ENCODE measurements at regions not wholly inside any gene's neighbourhood (a gene's known extent, or its start where the extent isn't known, plus 50 kb on each side); places are given as distances from the start of the nearest gene placed in this dataset.
A peak's percentile ranks its signal among the peaks of the same experiment; 100 is the strongest.
"Not testable (repeated sequence)": the region's sequence is repeated elsewhere in the genome, so short reads cannot be mapped to it uniquely, and the experiment has no call there.

DNA sequence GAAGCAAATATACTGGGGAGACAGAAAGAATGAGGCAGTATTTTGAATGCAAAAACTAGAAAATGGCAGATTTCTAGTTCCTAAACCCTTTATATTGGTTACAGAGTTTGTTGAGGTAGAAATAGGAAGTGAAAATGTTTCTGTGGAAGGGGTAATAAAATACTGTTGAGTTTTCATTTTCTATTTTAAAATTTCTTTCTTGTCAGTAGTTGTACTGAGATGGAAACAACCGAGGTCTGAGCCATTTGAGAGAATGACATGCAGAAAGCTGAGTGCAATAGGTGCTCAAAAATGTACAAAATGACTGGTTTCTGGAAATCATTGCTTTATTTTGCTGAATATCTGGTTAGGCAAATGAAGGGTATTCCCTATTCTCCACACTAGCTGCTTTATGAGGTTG is 361.4 kb downstream of the CHL1 start:
- Histone ChIP-seq H3K4me1 (no peaks in the 10 kb centered on the region), H3K36me3 (no peaks in the 10 kb centered on the region), H3K4me3 (no peak overlapping the region), H3K9me3 (replicated peaks) (no peaks in the 10 kb centered on the region), H3K27me3 (no peaks in the 10 kb centered on the region), H3K27ac (no peak overlapping the region)
- no peak for DNase-seq

DNA sequence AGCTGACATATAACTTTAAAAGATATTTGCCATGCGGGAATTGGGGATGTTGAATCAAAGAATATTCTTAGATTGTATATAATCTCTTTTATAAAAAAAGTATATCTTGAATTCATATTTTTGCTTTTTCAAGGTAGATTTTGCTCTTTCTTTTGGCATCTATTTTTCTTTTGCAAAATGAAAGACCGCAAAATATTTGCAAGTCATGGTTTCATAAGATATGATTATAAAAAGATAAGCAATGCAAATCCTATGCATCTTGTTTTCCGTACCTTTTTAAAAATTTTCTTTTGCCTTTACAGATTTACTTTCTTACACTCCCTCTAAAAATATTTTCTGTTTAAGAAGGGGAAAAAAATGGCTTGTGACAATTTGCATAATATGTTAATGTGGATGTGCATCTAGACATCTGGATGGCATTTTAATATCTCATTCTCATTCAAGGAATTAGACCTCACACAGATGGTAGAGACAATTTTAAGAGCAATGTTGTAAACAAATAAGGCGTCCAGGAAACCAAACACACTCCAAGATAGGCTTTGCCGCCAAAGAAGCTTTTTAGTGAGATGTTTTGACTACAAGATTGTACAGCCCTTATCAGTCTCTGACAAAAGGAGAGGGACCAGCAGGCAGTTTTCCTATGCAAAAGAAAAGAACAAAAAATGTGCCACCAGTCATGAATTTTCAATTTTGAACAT is 371.1 kb downstream of the CHL1 start:
- Histone ChIP-seq H3K27me3 (no peaks in the 10 kb centered on the region), H3K4me3 (no peak overlapping the region), H3K36me3 (no peaks in the 10 kb centered on the region), H3K27ac (no peak overlapping the region), H3K4me1 (no peaks in the 10 kb centered on the region), H3K9me3 (replicated peaks) (no peaks in the 10 kb centered on the region)
- no peak for DNase-seq

DNA sequence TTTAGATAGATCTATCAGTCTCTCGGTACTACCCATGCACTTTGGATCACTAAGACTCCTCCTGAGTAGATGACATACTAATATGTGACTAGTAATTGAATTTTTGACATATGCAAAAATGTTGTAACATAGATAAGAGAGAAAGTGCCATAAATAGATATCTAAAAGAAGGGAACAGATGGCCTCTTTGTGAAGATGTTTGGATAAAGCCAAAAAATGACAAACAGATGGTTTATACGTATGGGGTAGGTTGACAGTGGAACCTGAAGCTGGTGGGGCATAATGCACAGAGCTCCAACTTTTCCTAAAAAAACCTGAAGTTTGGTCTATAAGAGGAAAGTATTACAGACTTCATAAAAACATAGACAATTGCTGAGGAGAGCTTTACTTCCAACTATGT is 383.0 kb downstream of the CHL1 start:
- not testable (repeated sequence) for H3K4me3 ChIP-seq; H3K4me1 ChIP-seq; H3K36me3 ChIP-seq; H3K27ac ChIP-seq; H3K27me3 ChIP-seq; DNase-seq; H3K9me3 ChIP-seq (replicated peaks)

DNA sequence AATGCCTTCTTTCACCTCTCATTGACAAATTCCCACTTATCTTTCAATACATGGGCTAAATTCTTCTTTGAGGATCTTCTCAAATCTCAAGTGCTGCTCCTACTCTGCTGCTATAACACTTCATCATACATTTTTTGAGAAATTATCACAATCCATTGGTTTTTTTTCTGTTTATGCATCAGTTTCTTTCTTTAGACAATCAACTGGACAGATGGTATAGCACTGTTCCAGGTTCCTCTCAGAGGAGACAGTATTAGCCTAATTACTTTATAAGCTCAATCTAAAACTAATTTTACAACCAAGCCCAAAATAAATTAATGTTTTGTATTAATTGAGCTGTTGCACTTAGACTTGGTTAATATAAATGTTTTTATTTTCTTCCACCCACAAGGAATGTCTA is 392.5 kb downstream of the CHL1 start:
- H3K4me1 ChIP-seq; H3K4me3 ChIP-seq; H3K36me3 ChIP-seq; H3K9me3 ChIP-seq (replicated peaks); DNase-seq; H3K27me3 ChIP-seq; H3K27ac ChIP-seq: not testable (repeated sequence)

DNA sequence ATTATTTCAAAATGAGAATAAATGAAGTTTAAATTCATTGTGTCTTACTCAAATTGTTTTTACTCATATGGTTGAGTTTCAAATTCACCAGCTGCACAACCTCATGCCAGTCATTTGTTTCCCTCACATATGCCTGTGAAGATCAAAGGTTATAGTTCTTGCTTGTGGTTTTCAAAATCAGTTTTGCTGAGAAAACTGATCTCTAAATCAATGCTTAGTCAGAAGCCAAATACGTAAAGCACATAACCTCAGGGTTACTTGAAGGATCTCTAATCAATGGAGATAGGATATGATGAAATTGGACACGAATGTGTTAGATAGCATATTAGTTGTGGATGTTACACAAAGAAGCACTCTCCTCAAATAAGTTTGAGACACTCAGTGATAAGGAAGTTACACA is 400.7 kb downstream of the CHL1 start:
- H3K27me3 ChIP-seq; H3K36me3 ChIP-seq; H3K4me3 ChIP-seq; DNase-seq; H3K4me1 ChIP-seq; H3K27ac ChIP-seq; H3K9me3 ChIP-seq (replicated peaks): not testable (repeated sequence)

DNA sequence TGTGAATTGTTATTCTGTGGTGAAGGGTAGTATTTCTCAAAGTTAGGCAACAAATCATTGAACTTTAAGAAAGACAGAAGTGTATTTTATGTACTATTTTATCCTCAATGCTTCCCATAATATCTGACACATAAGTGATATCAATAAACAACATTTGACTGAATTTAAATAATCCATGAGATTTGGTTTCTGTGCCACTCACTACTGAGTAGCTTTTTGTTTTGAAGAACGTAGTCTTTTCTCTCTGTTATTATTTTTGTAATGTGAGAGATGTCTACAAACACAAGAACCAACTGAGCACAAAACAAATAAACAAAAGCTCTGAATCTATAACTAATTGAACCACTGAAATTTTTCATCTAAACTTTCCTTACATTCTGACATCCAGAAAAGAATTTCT is 401.2 kb downstream of the CHL1 start:
- not testable (repeated sequence) for H3K9me3 ChIP-seq (replicated peaks); H3K36me3 ChIP-seq; H3K27ac ChIP-seq; DNase-seq; H3K27me3 ChIP-seq; H3K4me1 ChIP-seq; H3K4me3 ChIP-seq

DNA sequence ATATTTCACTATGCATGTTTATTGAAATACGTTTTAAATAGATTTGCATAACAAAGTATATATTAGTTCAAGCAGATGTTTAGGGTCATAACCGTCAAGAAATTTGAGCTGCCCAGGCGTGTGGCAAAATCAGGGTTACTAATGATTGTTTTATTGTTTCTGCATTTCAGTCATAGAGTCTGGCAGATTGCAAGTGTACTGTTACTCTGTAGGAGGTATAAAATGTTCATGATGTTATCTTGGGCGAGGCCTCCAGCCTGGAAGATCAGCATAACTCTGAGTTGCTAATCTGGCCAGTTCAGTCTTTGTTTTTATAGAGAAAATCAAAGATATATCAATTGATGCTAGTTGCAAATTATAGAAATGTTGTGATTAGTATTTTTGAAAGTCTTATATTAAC is 410.9 kb downstream of the CHL1 start:
- not testable (repeated sequence) for H3K36me3 ChIP-seq; H3K4me3 ChIP-seq; DNase-seq; H3K27me3 ChIP-seq; H3K4me1 ChIP-seq; H3K27ac ChIP-seq; H3K9me3 ChIP-seq (replicated peaks)

DNA sequence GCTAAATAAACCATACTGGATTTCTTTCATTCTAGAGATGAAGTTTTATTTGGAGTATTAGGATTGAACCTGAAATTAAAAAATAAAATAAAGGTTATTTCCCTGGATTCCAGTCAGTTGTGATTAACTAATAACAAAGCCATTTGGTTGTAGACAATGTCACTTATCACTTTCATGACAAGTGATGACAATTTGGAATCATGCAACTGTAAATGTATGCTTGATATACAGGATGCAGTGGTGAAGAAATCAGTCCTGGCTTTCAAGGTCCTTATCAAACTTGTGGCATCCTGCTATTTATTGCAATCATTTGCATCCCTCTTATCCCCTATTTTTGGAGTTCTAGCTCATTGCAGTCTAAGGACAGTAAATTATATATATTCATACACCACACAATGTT is 425.2 kb downstream of the CHL1 start:
- H3K9me3 ChIP-seq (replicated peaks), result no peaks in the 10 kb centered on the region
- no peaks in the 10 kb centered on the region for H3K36me3 ChIP-seq
- no peak for DNase-seq
- no peak overlapping the region for H3K27ac ChIP-seq
- H3K4me1 ChIP-seq, result no peaks in the 10 kb centered on the region
- H3K4me3 ChIP-seq, result no peak overlapping the region
- H3K27me3 ChIP-seq, result no peaks in the 10 kb centered on the region

DNA sequence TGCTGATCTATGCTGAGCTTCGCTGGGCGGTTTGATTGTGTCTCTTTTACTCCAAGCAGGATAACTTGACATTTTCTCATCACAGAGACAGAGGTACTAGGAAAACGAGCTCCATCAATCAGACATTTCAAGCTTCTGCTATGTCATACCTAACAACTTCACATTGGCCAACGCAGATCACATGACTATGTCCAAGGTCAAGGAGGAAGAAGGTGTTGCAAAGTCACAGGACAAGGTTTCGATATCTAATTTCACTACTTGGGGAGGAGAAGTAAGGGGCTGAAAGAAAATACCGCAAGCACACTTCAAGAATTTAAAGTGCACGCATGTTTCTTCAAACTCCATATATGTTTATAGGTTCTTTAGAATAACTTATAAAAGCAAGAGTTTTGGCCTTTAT is 425.8 kb downstream of the CHL1 start:
- Histone ChIP-seq H3K4me3 (no peak overlapping the region), H3K36me3 (no peaks in the 10 kb centered on the region), H3K9me3 (replicated peaks) (no peaks in the 10 kb centered on the region), H3K4me1 (no peaks in the 10 kb centered on the region), H3K27me3 (no peaks in the 10 kb centered on the region), H3K27ac (no peak overlapping the region)
- no peak for DNase-seq

DNA sequence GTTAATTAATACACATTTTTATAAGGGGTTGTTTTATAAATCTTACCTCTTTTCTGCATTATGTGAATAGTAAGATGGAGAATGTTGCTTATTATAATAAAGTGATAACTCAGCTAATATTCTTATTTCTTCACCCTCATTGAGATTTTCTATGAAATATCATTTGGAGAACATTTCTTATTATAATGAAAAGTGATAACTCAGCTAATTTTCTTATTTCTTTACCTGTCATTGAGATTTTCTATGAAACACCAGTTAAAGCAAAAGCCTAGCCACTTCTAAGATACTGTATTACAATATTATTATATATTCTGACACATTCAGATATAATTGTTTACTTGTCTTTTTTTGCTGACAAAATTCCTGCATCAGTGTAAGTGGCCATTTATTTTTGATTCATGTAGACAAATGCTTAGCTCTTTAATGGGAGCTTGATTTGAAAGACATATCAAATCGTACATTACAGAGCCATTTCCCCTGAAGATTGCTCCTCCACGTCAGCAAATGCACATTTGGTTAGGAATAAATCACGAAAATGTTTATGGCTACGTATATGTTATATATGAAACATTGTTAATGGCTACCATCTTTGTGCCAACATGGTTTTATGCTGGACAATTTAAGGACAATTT is 427.5 kb downstream of the CHL1 start:
- H3K4me1 ChIP-seq, result no peaks in the 10 kb centered on the region
- no peak overlapping the region for H3K4me3 ChIP-seq

DNA sequence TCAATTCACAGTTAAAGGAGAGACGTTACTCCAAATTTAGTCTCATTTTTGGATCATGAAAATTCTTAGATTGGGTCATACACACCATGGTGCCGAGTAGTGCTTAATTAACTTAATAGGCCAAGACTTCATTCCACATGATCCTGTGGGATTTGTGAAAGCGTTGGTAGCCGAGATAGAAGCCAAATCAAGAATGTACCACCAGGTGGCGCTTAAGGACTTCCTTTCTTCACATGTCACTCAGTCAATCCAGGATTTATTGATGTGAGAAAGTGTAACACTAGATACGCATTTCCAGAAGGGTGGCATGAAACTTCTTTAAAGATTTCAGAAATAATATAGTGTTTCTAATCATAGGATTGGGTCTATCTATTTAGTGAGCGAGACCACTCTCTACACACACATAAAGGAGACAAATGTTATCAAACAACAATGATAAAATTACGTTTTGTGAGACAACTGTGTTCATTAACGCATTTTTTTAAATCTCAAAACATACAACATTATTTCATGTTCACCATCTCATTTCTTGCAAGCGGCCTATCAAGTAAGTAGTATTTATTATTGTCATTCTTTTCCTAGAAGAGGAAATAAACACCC is 436.1 kb downstream of the CHL1 start:
- Histone ChIP-seq H3K4me1 (no peaks in the 10 kb centered on the region), H3K9me3 (replicated peaks) (no peaks in the 10 kb centered on the region), H3K4me3 (no peak overlapping the region), H3K36me3 (no peaks in the 10 kb centered on the region), H3K27ac (no peak overlapping the region), H3K27me3 (no peaks in the 10 kb centered on the region)
- DNase-seq, result peak; percentile 39 to 75

More for the DNA sequence above, 427.5 kb downstream of the CHL1 start:
- Histone ChIP-seq H3K27me3 (no peaks in the 10 kb centered on the region), H3K36me3 (no peaks in the 10 kb centered on the region), H3K27ac (no peak overlapping the region), H3K9me3 (replicated peaks) (no peaks in the 10 kb centered on the region)
- DNase-seq, result no peak

DNA sequence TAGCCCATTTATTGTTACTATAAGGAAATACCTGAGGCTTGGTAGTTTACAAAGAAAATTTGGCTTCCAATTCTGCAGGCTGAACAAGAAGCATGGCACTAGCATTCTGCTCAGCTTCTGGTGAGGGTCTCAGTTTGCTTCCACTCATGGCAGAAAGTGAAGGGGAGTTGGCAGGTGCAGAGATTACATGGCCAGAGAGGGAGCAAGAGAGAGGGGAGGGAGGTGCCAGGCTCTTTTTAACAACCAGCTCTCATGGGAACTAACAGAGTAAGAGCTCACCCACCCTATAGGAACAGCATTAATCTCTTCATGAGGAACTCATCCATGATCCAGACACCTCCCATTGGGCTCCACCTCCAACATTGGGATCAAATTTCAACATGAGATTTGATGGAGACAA is 437.9 kb downstream of the CHL1 start:
- H3K4me1 ChIP-seq, result no peaks in the 10 kb centered on the region
- H3K27ac ChIP-seq, result no peak overlapping the region

DNA sequence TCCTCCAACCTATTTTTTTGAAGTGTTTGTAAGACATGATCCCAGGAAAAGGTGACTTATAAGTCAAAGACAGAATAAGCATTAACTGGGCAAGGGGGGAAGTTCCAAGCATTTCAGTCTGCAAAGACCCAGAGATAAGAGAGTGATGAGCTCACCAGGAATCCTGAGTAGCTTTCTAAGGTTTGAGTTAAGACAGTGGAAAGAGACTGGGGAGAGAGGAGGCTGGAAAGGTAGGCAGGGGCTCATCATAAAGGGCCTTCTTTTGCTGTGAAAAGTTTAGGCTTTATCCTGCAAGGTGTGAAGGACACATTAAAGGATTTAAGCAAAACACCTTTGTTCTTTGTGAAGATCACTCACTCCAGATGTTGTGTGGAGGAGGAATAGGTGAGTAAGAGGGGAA is 438.8 kb downstream of the CHL1 start:
- H3K4me1 ChIP-seq, result no peaks in the 10 kb centered on the region
- H3K4me3 ChIP-seq, result no peak overlapping the region
- no peaks in the 10 kb centered on the region for H3K9me3 ChIP-seq (replicated peaks)
- H3K27ac ChIP-seq, result no peak overlapping the region
- no peaks in the 10 kb centered on the region for H3K27me3 ChIP-seq
- no peak for DNase-seq
- no peaks in the 10 kb centered on the region for H3K36me3 ChIP-seq

More for the DNA sequence above, 437.9 kb downstream of the CHL1 start:
- no peaks in the 10 kb centered on the region for H3K9me3 ChIP-seq (replicated peaks)
- H3K27me3 ChIP-seq, result no peaks in the 10 kb centered on the region
- DNase-seq, result no peak
- no peak overlapping the region for H3K4me3 ChIP-seq
- H3K36me3 ChIP-seq, result no peaks in the 10 kb centered on the region

DNA sequence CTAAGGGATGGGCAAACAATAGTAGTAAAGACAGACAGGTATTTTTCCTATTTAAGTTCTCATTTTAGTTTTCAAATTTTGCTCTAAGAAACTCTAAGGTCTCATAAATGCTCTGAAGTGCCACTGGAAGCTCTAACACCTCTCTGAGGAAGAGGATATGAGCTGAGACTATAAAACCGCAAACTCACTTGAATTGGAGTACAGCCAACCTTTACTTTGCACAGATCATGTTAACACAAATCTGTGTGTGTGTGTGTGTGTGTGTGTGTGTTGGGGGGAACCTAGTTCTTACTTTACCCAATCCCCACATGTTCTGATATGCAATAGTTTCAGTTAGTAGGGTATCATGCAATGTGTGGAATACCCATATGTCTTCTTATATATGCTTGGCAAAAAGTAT is 446.8 kb downstream of the CHL1 start:
- DNase-seq, result no peak

DNA sequence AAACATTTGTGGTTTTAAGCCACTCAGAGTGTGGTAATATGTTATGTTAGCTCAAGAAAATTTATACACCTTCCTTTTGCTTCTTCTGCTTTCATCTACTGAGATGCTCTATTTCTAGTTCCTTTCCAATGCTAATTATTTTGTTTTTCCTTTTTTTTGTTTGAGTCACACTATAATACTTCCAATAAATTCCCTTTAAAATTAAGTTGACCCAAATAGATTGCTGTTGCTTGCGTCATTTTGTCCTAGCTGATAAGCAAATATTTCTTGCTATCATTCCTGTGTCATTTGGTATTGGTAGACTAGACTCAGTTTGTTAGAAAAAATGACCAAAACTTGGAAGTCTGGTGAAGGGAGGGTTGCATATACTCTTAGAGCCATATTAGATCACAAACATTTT is 437.0 kb upstream of the CNTN6 start:
- no peaks in the 10 kb centered on the region for H3K27me3 ChIP-seq
- no peak overlapping the region for H3K27ac ChIP-seq
- H3K9me3 ChIP-seq (replicated peaks), result no peaks in the 10 kb centered on the region
- H3K4me1 ChIP-seq, result no peaks in the 10 kb centered on the region
- DNase-seq, result no peak
- H3K4me3 ChIP-seq, result no peak overlapping the region
- H3K36me3 ChIP-seq, result no peaks in the 10 kb centered on the region

More for the DNA sequence above, 446.8 kb downstream of the CHL1 start:
- H3K4me1 ChIP-seq, result no peaks in the 10 kb centered on the region
- no peaks in the 10 kb centered on the region for H3K9me3 ChIP-seq (replicated peaks)
- H3K27me3 ChIP-seq, result no peaks in the 10 kb centered on the region
- no peak overlapping the region for H3K27ac ChIP-seq
- H3K36me3 ChIP-seq, result no peaks in the 10 kb centered on the region
- H3K4me3 ChIP-seq, result no peak overlapping the region

DNA sequence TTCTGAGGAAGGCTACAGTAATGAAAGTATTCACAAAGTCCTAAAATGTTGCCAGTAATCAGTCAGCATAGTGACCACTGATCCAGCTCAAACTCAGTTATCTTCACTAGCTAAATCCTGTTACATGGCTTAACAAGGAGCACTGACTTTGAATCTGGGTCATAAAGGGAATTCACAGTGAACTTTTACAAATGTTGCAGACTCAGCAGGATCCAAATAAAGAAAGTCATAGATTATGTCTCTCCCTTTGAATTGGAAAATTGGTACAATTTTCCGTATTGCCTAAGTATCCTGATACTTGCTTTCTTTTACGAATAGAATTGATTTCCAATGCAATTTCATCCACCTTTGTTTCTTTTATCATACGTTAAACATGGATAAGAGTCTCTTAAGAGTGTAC is 431.5 kb upstream of the CNTN6 start:
- Histone ChIP-seq H3K9me3 (replicated peaks) (no peaks in the 10 kb centered on the region), H3K36me3 (no peaks in the 10 kb centered on the region), H3K4me3 (no peak overlapping the region), H3K27me3 (no peaks in the 10 kb centered on the region), H3K27ac (no peak overlapping the region), H3K4me1 (no peaks in the 10 kb centered on the region)
- no peak for DNase-seq

Measured in SJCRH30 (cell line).